Mesenchymal stem cell (in vitro differentiated cells and primary cell): ENCODE measurements at regions not wholly inside any gene's neighbourhood (a gene's known extent, or its start where the extent isn't known, plus 50 kb on each side); places are given as distances from the start of the nearest gene placed in this dataset.
"Not testable (repeated sequence)": the region's sequence is repeated elsewhere in the genome, so short reads cannot be mapped to it uniquely, and the experiment has no call there.

Experiments
- DNase-seq: peaks from one replicate; pipeline ENCODE4 v3.0.0-alpha.2; 2013
- H2AFZ ChIP-seq: one replicate; pipeline ENCODE4 v1.6.1; 2013; ENCODE audit warnings: low read depth, mild to moderate bottlenecking, control low read depth, inconsistent platforms, low read length, moderate library complexity
- H2AK5ac ChIP-seq: 2 replicates; pipeline ENCODE4 v1.6.1; 2013; ENCODE audit warnings: low read length, moderate library complexity, mild to moderate bottlenecking, inconsistent platforms; ENCODE audit not compliant: severe bottlenecking
- H2BK120ac ChIP-seq: one replicate; pipeline ENCODE4 v1.6.1; 2013; ENCODE audit warnings: low read depth, mild to moderate bottlenecking, inconsistent platforms, low read length, moderate library complexity
- H2BK12ac ChIP-seq, 2 experiments: one replicate each; pipeline ENCODE4 v1.6.1; 2013; ENCODE audit warnings: inconsistent platforms in 2 of 2, low read length in 2 of 2, mild to moderate bottlenecking in 2 of 2, moderate library complexity in 2 of 2, control low read depth in 1 of 2
- H2BK15ac ChIP-seq: one replicate; pipeline ENCODE4 v1.6.1; 2013; ENCODE audit warnings: mild to moderate bottlenecking, low read depth, inconsistent platforms; ENCODE audit not compliant: poor library complexity, severe bottlenecking
- H2BK5ac ChIP-seq: 2 replicates; pipeline ENCODE4 v1.6.1; 2013; ENCODE audit warnings: low read depth, mild to moderate bottlenecking, low read length, control low read depth, inconsistent platforms; ENCODE audit not compliant: poor library complexity, severe bottlenecking
- H3K14ac ChIP-seq, 2 experiments: one replicate each; pipeline ENCODE4 v1.6.1; 2013; ENCODE audit warnings: inconsistent platforms in 2 of 2, low read length in 2 of 2, control low read depth in 1 of 2, mild to moderate bottlenecking in 1 of 2, moderate library complexity in 1 of 2
- H3K18ac ChIP-seq, 2 experiments: one replicate each; pipeline ENCODE4 v1.6.1; 2013; ENCODE audit warnings: inconsistent platforms in 2 of 2, low read length in 2 of 2, control low read depth in 1 of 2, low read depth in 1 of 2, mild to moderate bottlenecking in 1 of 2
- H3K23ac ChIP-seq, 2 experiments: one replicate each; pipeline ENCODE4 v1.6.1; 2013; ENCODE audit warnings: inconsistent platforms in 2 of 2, low read length in 2 of 2, mild to moderate bottlenecking in 2 of 2, moderate library complexity in 2 of 2, control low read depth in 1 of 2
- H3K27ac ChIP-seq: 2 replicates; pipeline ENCODE4 v1.5.1; 2013; ENCODE audit warnings: mild to moderate bottlenecking, moderate library complexity, low read length, control low read depth, inconsistent platforms; ENCODE audit not compliant: poor library complexity, severe bottlenecking
- H3K27me3 ChIP-seq, 2 experiments: 2 replicates each; pipeline versions ENCODE4 v1.6.1 to v1.7.0; 2013; ENCODE audit warnings: low read length in 2 of 2, mild to moderate bottlenecking in 2 of 2, moderate library complexity in 2 of 2, control low read depth in 1 of 2, inconsistent platforms in 1 of 2; ENCODE audit not compliant: control insufficient read depth in 1 of 2, insufficient read depth in 1 of 2
- H3K36me3 ChIP-seq, 2 experiments: 2 replicates each; pipeline versions ENCODE4 v1.6.1 to v1.7.0; 2013; ENCODE audit warnings: low read length in 2 of 2, control low read depth in 1 of 2, inconsistent platforms in 1 of 2, low read depth in 1 of 2, mild to moderate bottlenecking in 1 of 2; ENCODE audit not compliant: insufficient read depth in 2 of 2, control insufficient read depth in 1 of 2
- H3K4ac ChIP-seq, 2 experiments: one replicate each; pipeline ENCODE4 v1.6.1; 2013; ENCODE audit warnings: inconsistent platforms in 2 of 2, low read length in 2 of 2, mild to moderate bottlenecking in 2 of 2, moderate library complexity in 2 of 2, control low read depth in 1 of 2, low read depth in 1 of 2
- H3K4me1 ChIP-seq: 2 replicates; pipeline ENCODE4 v1.6.1; 2013; ENCODE audit warnings: low read depth, low read length, control low read depth; ENCODE audit not compliant: control insufficient read depth, insufficient read depth
- H3K4me2 ChIP-seq: 2 replicates; pipeline ENCODE4 v1.6.1; 2013; ENCODE audit warnings: low read length, mild to moderate bottlenecking, inconsistent platforms; ENCODE audit not compliant: poor library complexity, severe bottlenecking
- H3K4me3 ChIP-seq, 2 experiments: 2 replicates each; pipeline versions ENCODE4 v1.5.1 to v1.7.0; 2013; ENCODE audit warnings: low read length in 2 of 2, mild to moderate bottlenecking in 2 of 2, control low read depth in 1 of 2, low read depth in 1 of 2; ENCODE audit not compliant: insufficient read depth in 1 of 2
- H3K79me1 ChIP-seq: replicated peaks from 2 replicates; pipeline ENCODE4 v1.6.1; 2013; ENCODE audit warnings: mild to moderate bottlenecking, control low read depth, low read length, inconsistent platforms; ENCODE audit not compliant: poor library complexity, severe bottlenecking
- H3K9ac ChIP-seq: 2 replicates; pipeline ENCODE4 v1.7.0; 2013; ENCODE audit warnings: mild to moderate bottlenecking, low read length, moderate library complexity
- H3K9me3 ChIP-seq: 2 replicates; pipeline ENCODE4 v1.7.0; 2013; ENCODE audit warnings: mild to moderate bottlenecking, low read length; ENCODE audit not compliant: control insufficient read depth
- H4K8ac ChIP-seq: one replicate; pipeline ENCODE4 v1.6.1; 2013; ENCODE audit warnings: inconsistent platforms, mild to moderate bottlenecking, low read length, moderate library complexity
- H4K91ac ChIP-seq: one replicate; pipeline ENCODE4 v1.6.1; 2013; ENCODE audit warnings: mild to moderate bottlenecking, low read length, inconsistent platforms
- WGBS: methylation state at CpG from one replicate; pipeline ENCODE4 v1.1.7; 2013; ENCODE audit warnings: mixed read lengths; 5-methylcytosine and 5-hydroxymethylcytosine counted together

DNA sequence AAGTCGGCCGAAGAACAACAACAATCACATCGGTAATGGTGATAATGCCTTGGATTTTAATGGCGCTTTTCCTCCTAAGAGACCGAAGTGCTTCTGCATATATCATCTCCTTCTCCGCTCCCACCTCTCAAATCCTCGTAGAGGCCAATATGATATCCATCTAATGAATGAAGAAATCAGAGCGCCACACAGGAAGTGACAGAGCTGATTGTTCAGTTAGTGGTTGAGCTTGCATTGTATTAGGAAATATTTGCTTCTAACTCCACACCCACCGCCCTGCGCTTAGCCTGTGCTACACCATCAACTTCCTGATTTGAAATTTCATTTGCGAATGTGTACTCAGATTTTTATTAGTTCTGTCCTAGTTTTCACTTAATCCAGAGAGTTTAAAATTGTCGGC, 3058.2 kb downstream of the RPIA start:
- H2BK120ac ChIP-seq, H3K27me3 ChIP-seq, H3K36me3 ChIP-seq, H3K9ac ChIP-seq, H3K4ac ChIP-seq, H3K79me1 ChIP-seq, H4K91ac ChIP-seq, H2AFZ ChIP-seq, H3K27ac ChIP-seq, H3K4me1 ChIP-seq, H3K23ac ChIP-seq, DNase-seq, H3K9me3 ChIP-seq, H3K4me2 ChIP-seq, H2BK5ac ChIP-seq, H3K4me3 ChIP-seq, H2BK12ac ChIP-seq, H4K8ac ChIP-seq, H2BK15ac ChIP-seq, H3K18ac ChIP-seq, H2AK5ac ChIP-seq, H3K14ac ChIP-seq: not testable (repeated sequence)
- no CpG with 5 or more reads among the region's 12 CpGs for WGBS

DNA sequence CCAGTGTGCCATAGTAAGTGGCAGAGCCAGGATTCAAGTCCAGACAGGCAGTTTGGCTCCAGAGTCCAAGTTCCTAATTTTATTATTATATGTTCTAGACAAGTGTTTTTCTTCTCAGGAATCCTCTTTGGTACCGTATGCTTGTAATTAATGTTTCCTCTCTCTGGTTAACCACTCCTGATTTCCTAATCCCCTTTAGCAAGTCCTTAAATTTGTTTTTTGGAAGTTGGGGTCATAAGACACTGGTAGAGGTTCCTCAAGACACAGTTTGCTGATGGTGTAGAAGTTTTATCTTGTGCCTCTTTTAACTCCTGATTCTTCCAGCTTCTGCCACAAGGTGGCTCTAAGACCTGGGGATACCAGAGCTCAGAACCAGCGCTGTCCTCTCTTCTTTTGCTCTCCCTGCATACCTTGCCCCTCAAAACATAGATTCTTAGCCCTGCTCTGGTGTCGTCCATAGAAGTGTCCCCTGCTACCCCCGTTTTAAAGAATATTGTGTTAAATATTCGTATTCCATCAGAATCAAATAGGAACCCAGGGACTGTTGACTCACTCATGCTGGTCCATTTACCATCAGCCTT, 3068.0 kb downstream of the RPIA start:
- not testable (repeated sequence) for H3K18ac ChIP-seq, H2AK5ac ChIP-seq, H3K9me3 ChIP-seq, H2BK120ac ChIP-seq, H3K27me3 ChIP-seq, H3K27ac ChIP-seq, H3K36me3 ChIP-seq, H3K4ac ChIP-seq, H2AFZ ChIP-seq, H4K8ac ChIP-seq, H3K4me1 ChIP-seq, H2BK15ac ChIP-seq, H3K9ac ChIP-seq, H3K4me2 ChIP-seq, H3K79me1 ChIP-seq, DNase-seq, H4K91ac ChIP-seq, H3K23ac ChIP-seq, H2BK5ac ChIP-seq, H2BK12ac ChIP-seq, H3K4me3 ChIP-seq, H3K14ac ChIP-seq
- WGBS = no CpG with 5 or more reads among the region's 5 CpGs

GRCh38 chr2:91760672-91761071, 3069.2 kb downstream of the RPIA start:
- H3K36me3 ChIP-seq, H2BK12ac ChIP-seq, H3K4ac ChIP-seq, H3K23ac ChIP-seq, H3K4me2 ChIP-seq, H3K18ac ChIP-seq, H3K27me3 ChIP-seq, H4K91ac ChIP-seq, H2BK15ac ChIP-seq, H2BK120ac ChIP-seq, H3K4me1 ChIP-seq, H2BK5ac ChIP-seq, H3K27ac ChIP-seq, H4K8ac ChIP-seq, H3K9me3 ChIP-seq, H3K4me3 ChIP-seq, H3K14ac ChIP-seq, DNase-seq, H3K9ac ChIP-seq, H3K79me1 ChIP-seq, H2AFZ ChIP-seq, H2AK5ac ChIP-seq: not testable (repeated sequence)
- 81% methylated on average over 4 of the region's 5 CpGs for WGBS

- WGBS = 100% methylated on average over 2 of the region's 6 CpGs
- not testable (repeated sequence) for H4K91ac ChIP-seq, H2BK120ac ChIP-seq, H3K4me1 ChIP-seq, H3K27me3 ChIP-seq, DNase-seq, H3K79me1 ChIP-seq, H3K27ac ChIP-seq, H3K4me3 ChIP-seq, H3K36me3 ChIP-seq, H2AK5ac ChIP-seq, H3K23ac ChIP-seq, H3K14ac ChIP-seq, H2AFZ ChIP-seq, H3K4ac ChIP-seq, H3K18ac ChIP-seq, H2BK12ac ChIP-seq, H2BK15ac ChIP-seq, H2BK5ac ChIP-seq, H3K9ac ChIP-seq, H3K9me3 ChIP-seq, H4K8ac ChIP-seq, H3K4me2 ChIP-seq
These were observed 3070.8 kb downstream of the RPIA start for GRCh38 chr2:91762312-91762711.
